Body of pancreas (tissue), 4 donors: ENCODE measurements at regions not wholly inside any gene's neighbourhood (a gene's known extent, or its start where the extent isn't known, plus 50 kb on each side); places are given as distances from the start of the nearest gene placed in this dataset.

Experiments used
- POLR2A ChIP-seq, 3 donors: fragments of 450-650 bp; IDR thresholded peaks; one replicate each; pipeline ENCODE4 v1.6.1; 2016; ENCODE audit warnings: antibody characterized with exemption in 3 of 3, mild to moderate bottlenecking in 2 of 3
- TF ChIP-seq, protein P1 (sequence below), 7 experiments: fragments of 450-650 bp in 4 of 7; fragments of 200-600 bp in 3 of 7; sonication (generic) in 3 of 7; IDR thresholded peaks; one replicate each; pipeline ENCODE4 v1.5.1; 2016 to 2019; ENCODE audit warnings: antibody characterized with exemption in 7 of 7

DNA sequence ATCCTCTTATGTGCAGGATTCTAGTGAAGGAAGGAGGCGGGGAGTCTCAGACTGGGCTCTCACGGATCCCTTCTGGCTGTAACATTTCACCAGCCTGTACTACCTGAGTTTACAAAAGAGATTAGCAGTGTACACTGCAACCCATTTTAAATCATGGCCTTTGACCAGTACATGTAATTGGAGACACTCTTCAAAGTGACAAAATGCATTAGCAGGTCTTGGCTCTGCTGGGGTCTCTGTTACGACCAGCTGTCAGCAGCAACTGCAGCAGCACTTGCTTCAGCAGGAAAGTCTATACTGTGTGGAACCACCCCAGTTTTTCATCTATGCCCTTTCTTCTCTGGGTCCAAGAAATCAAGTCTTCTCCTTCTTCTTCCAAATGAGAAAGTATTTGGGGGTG lies 322.8 kb upstream of the ASIC2 start:
- TF ChIP-seq, protein P1, sequence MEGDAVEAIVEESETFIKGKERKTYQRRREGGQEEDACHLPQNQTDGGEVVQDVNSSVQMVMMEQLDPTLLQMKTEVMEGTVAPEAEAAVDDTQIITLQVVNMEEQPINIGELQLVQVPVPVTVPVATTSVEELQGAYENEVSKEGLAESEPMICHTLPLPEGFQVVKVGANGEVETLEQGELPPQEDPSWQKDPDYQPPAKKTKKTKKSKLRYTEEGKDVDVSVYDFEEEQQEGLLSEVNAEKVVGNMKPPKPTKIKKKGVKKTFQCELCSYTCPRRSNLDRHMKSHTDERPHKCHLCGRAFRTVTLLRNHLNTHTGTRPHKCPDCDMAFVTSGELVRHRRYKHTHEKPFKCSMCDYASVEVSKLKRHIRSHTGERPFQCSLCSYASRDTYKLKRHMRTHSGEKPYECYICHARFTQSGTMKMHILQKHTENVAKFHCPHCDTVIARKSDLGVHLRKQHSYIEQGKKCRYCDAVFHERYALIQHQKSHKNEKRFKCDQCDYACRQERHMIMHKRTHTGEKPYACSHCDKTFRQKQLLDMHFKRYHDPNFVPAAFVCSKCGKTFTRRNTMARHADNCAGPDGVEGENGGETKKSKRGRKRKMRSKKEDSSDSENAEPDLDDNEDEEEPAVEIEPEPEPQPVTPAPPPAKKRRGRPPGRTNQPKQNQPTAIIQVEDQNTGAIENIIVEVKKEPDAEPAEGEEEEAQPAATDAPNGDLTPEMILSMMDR (IDR thresholded peaks at IDR 0.05), result no peak
- TF ChIP-seq POLR2A (IDR thresholded peaks at IDR 0.05), result no peak
